HG03095 (cell line): ENCODE measurements at regions not wholly inside any gene's neighbourhood (a gene's known extent, or its start where the extent isn't known, plus 50 kb on each side); places are given as distances from the start of the nearest gene placed in this dataset.

ENCODE experiments used
- ATAC-seq: cut with Tn5 transposase; IDR thresholded peaks from one replicate; pipeline ENCODE4 v1.9.1; 2021; ENCODE audit warnings: moderate library complexity; ENCODE audit not compliant: unreplicated experiment

- no peak for ATAC-seq
Measured at GRCh38 chr13:31925079-31925478, 106.5 kb upstream of the FRY start.

- ATAC-seq, result no peak
Measured at GRCh38 chr13:31927219-31927653, 104.3 kb upstream of the FRY start.

GRCh38 chr13:31929031-31929770 is 102.4 kb upstream of the FRY start:
- no peak for ATAC-seq

- ATAC-seq, result peak; percentile 17
Measured at GRCh38 chr13:31930490-31930889, 101.1 kb upstream of the FRY start.

- peak; percentile 99 for ATAC-seq
Measured at GRCh38 chr13:31930901-31931522, 100.6 kb upstream of the FRY start.

- ATAC-seq, result no peak
Measured at GRCh38 chr13:31937436-31937835, 94.1 kb upstream of the FRY start.

GRCh38 chr13:31940076-31940475 is 91.5 kb upstream of the FRY start:
- no peak for ATAC-seq

- no peak for ATAC-seq
Measured at GRCh38 chr13:31943591-31943990, 88.0 kb upstream of the FRY start.

- ATAC-seq, result no peak
Measured at GRCh38 chr13:31944262-31945160, 87.1 kb upstream of the FRY start.

- ATAC-seq, result no peak
Measured at GRCh38 chr13:31945202-31945961, 86.2 kb upstream of the FRY start.

GRCh38 chr13:31946091-31946770 is 85.3 kb upstream of the FRY start:
- ATAC-seq, result no peak

GRCh38 chr13:31947105-31947504 is 84.5 kb upstream of the FRY start:
- no peak for ATAC-seq

- ATAC-seq, result no peak
Measured at GRCh38 chr13:31947506-31947905, 84.1 kb upstream of the FRY start.

GRCh38 chr13:31949486-31949885 is 82.1 kb upstream of the FRY start:
- ATAC-seq, result no peak

GRCh38 chr13:31950111-31950815 is 81.3 kb upstream of the FRY start:
- ATAC-seq, result no peak

GRCh38 chr13:31951215-31951678 is 80.3 kb upstream of the FRY start:
- ATAC-seq, result peak; percentile 93

GRCh38 chr13:31952641-31953380 is 78.8 kb upstream of the FRY start:
- ATAC-seq, result no peak

GRCh38 chr13:31955101-31955500 is 76.5 kb upstream of the FRY start:
- no peak for ATAC-seq

- no peak for ATAC-seq
Measured at GRCh38 chr13:31955741-31956140, 75.8 kb upstream of the FRY start.
